ENCODE measurements at regions not wholly inside any gene's neighbourhood (a gene's known extent, or its start where the extent isn't known, plus 50 kb on each side); places are given as distances from the start of the nearest gene placed in this dataset.
"Not testable (repeated sequence)": the region's sequence is repeated elsewhere in the genome, so short reads cannot be mapped to it uniquely, and the experiment has no call there.

GRCh38 chr7:36037121-36037662 is 115.9 kb upstream of the EEPD1 start:
- peak; percentile 70 for DNase-seq

- no peak for DNase-seq
Observed at GRCh38 chr7:36038063-36038721, 114.9 kb upstream of the EEPD1 start.

- no peak for DNase-seq
Observed at GRCh38 chr7:36039243-36039642, 113.8 kb upstream of the EEPD1 start.

- no peak for DNase-seq
Observed at GRCh38 chr7:36039671-36040070, 113.4 kb upstream of the EEPD1 start.

- DNase-seq, result no peak
Observed at GRCh38 chr7:36040679-36041078, 112.4 kb upstream of the EEPD1 start.

- DNase-seq, result no peak
Observed at GRCh38 chr7:36044101-36044892, 108.8 kb upstream of the EEPD1 start.

GRCh38 chr7:36045326-36045725 is 107.7 kb upstream of the EEPD1 start:
- DNase-seq, result no peak

- no peak for DNase-seq
Observed at GRCh38 chr7:36045830-36046341, 107.2 kb upstream of the EEPD1 start.

- DNase-seq, result no peak
Observed at GRCh38 chr7:36047091-36047658, 105.9 kb upstream of the EEPD1 start.

- no peak for DNase-seq
Observed at GRCh38 chr7:36048141-36048901, 104.7 kb upstream of the EEPD1 start.

- DNase-seq, result no peak
Observed at GRCh38 chr7:36048902-36049240, 104.2 kb upstream of the EEPD1 start.

GRCh38 chr7:36051501-36051900 is 101.6 kb upstream of the EEPD1 start:
- DNase-seq, result no peak

- no peak for DNase-seq
Observed at GRCh38 chr7:36053589-36053988, 99.5 kb upstream of the EEPD1 start.

- DNase-seq, result no peak
Observed at GRCh38 chr7:36054637-36055036, 98.4 kb upstream of the EEPD1 start.

- DNase-seq, result no peak
Observed at GRCh38 chr7:36055207-36055606, 97.8 kb upstream of the EEPD1 start.

- no peak for DNase-seq
Observed at GRCh38 chr7:36057323-36057722, 95.7 kb upstream of the EEPD1 start.

GRCh38 chr7:36058020-36058592 is 94.9 kb upstream of the EEPD1 start:
- DNase-seq, result no peak

GRCh38 chr7:36060388-36060787 is 92.7 kb upstream of the EEPD1 start:
- not testable (repeated sequence) for DNase-seq

GRCh38 chr7:36062154-36062815 is 90.8 kb upstream of the EEPD1 start:
- peak; percentile 53 for DNase-seq

- no peak for DNase-seq
Observed at GRCh38 chr7:36064676-36065075, 88.4 kb upstream of the EEPD1 start.

All from left kidney (tissue), 1 donor.